HG03139 (cell line): ENCODE measurements at regions not wholly inside any gene's neighbourhood (a gene's known extent, or its start where the extent isn't known, plus 50 kb on each side); places are given as distances from the start of the nearest gene placed in this dataset.

Experiments used
- ATAC-seq: cut with Tn5 transposase; IDR thresholded peaks from one replicate; pipeline ENCODE4 v1.9.1; 2021; ENCODE audit not compliant: unreplicated experiment

DNA sequence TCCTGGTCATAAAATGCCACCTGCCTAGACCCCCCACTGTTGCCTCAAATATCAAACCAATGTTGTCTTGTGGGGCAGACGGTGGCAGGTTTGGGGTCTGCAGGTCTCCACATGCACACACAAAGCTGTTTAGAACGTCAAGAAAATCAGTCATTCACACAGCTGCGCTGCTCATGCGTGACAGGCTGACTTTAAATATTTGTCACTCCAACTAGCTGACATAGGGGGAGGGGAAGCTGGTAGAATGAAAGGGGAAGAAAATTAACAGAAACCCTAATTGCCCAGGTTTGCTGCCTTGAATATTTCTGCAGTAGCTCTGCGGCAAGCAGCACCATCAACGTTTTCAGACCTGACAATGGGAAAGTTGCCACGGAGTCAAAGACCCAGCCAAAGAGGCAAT is 201.8 kb downstream of the ABHD5 start:
- ATAC-seq = peak; percentile 48

DNA sequence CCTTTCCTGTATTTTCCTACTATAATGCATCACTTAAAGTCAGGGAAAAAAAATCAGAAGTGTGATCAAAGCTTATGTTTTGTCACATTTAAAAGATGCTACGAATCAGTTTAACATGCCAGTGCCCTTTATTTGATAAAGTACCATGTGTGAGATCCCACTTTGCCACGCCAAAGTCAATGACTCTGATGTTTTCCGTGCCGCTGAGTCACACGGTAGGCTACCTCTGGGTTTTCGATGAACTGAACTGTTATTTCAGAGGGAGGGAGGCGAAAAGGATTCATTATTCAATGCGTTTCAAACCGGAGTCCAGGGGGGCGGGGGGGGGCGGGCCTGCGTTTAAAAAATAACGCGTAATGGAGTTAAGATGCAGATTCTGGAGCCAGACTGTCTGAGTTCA is 203.0 kb downstream of the ABHD5 start:
- no peak for ATAC-seq

DNA sequence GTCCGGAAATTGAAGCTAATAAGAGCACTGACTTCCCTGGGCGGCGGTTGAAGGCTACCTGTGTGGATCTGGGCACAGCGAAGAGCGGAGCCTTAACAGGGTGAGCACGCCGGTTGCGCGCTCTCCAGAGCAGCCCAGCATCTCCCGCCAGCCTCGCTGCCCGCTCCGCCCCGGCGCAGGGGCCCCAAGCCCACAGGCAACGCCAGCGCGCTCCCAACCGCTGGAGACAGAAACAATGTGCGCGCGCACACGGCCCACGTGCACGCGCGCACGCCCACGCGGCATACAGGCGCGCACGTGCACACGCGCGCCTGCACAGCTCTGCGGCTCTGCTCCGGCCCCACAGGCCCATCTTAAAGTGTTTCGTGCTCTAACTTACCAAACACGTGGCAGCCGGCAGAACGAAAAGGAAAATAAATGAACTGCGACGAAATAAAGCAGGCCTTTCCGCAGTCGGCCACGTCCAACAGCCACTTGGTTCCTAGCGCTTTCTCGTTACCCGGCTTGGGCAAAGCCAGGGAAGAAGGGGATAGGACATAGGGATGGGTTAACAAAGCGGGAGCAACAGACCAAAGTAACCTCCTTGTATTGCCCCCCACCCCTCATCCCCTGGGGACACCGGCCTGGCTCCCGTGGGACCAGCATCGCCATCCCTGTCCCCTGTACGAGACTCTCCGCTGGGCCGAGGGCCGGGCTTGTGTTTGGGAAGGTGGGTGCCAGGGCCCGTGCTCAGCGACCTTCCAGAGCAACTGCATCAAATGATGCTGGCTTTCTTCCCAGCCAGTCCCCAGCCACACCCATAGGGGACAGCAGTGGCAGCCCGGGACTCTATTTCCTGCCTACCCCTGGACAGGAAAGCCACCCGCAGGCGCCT is 203.7 kb downstream of the ABHD5 start:
- no peak for ATAC-seq

DNA sequence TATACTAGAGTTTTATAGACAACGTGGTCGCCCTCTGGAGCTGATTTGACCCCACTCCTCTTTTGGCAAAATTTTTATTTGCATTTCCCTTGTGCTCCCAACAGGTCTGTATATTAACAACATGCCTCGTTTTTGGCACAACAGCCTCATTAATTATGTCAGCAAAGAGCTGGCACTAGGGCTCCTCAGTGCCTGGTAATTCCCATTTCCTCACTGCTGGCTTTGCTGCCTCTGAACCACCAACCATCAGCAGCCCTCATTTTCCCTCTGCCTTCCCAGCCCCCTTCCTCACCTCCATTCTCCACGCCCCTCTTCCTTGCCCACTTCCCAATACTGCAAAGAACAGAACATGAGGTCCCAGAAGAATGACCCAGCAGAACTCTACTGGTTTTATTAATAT is 204.8 kb downstream of the ABHD5 start:
- ATAC-seq = no peak

DNA sequence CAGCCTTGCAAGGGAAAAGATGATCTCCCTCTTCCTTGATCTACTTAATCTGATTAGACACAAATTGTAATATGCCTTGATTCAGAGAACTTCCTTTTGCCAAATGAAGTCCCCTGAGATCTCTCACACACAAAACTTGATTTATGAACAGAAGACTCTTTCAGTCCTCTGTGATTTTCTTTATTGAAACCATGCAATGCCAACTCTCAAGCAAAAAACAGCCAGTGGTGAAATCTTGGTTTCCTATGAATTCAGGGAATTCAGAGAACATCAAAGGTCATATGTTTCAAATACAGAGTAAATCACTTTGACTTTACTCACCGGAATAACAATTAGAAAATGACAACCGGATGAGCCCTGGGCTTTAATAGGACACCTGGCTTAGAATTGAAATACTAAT is 211.7 kb downstream of the ABHD5 start:
- no peak for ATAC-seq

DNA sequence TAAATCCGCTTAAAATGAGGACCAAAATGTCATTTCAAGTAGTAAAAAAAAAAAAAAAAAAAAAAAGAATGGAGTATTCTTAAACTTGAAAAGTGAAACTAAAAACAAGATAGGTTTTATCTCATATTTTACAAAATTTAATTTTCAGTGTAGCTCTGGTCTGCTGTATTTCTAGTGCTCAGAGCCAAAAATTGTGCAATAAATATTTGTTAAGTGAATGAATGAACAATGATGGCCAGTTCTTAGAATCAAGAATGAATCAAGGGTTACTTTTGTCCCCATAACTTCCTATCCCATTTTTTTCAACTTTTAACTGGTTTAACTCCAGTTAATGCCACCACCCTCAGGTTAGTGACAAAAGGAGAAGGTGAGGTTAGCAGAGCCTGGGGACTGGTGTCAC is 214.4 kb downstream of the ABHD5 start:
- ATAC-seq = no peak

DNA sequence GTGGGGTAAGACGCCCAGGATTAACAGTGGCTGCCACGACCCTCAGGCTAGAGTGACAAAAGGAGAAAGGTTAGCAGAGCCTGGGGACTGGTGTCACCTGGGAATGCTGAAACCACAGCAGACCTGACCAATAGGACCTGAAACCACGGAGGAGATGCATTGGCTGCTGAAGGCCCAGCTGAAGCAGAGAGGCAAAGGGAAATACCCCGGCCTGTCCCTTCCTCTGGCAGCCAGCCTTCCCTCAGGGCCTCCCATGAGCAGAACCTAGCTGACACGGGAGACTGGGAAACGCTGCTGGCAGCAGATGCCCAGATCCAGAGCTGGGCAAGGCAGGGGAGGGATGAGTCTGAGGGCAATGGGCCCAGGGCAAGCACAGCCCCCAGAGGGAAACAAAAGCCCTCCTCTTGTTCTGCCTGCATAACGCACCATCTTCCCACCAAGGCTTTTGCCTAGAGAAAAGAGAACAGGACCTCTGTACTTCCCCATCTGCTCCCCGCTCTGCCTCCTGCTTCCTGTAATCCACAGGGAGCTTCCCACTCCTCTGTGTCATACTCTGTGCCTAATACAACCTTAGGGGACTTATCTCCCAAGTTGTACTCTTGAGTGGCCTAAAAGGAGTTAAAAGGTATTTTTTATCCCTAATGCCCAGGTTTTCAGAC is 216.2 kb downstream of the ABHD5 start:
- ATAC-seq = peak; percentile 24

DNA sequence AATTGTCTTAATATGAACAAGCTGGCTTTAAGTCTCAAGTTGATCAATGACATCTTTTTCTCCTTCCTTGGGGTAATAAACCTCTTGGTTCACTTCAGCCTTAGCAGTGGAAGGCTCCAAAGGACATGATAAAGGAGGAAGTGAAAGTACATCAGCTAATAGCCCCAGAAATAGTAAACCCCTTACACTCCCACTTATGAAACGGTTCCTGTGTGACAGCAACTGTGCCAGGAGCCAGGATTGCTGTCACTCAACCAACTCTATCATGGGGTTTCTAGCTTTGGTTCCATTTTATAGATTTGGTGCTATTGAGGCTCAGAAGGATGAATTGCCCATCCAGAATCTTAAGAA is 216.7 kb downstream of the ABHD5 start:
- ATAC-seq = peak; percentile 92

DNA sequence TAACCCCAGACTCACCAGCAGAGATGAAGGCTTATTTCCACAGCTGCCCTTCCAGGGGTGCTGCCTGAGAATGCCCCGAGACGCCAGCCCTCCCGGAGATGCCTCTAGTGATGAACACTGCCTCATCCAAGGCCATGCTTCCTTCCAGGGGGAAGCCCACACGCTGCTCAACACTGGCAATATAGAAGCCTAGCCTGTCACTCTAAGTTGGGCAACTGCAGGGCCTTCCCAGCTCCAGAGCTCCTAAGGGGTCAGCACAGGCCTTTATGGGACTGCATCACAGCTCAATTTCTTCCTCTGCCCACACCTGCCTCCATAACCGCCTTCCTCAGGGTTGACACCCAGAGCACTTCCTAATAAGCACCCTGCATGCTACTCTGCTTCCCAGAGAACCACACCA is 217.7 kb downstream of the ABHD5 start:
- ATAC-seq = no peak

DNA sequence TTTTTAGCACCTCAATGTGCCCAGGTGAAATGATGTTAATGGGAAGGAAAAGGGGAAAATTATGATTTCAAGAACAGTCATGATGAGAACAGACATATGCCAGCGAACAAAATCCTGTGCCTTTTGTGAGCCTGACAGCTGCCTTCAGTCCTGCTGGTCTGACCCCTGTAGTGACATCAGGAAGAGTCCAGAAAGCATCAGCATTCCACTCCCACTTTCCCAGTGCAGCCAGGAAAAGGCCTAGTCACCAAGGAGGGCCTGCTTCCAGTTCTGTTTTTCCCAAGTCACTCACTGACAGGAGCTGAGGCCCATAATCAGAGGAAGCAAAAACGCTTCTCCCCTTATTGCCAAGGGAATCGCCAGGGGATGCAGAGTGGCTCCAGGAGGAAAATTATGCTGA is 218.4 kb downstream of the ABHD5 start:
- no peak for ATAC-seq

DNA sequence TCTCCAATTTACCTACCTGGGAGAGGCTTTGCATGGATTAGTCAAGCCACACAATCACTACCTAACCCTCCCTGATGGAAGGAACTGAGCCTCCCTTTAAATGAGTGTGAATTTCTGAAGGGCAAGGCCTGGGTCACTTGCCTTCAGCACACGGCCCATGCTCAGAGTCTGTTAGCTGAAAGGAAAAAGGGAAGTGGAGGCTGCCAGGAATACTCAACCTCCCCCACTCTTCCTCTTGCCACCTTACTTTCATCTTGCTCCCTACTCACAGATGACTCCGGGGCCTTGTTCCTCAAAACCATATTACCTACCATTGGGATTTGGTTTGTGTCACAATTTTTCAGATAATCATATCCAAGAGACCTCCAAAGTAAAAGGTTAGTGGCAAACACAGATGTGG is 220.0 kb downstream of the ABHD5 start:
- ATAC-seq = no peak

DNA sequence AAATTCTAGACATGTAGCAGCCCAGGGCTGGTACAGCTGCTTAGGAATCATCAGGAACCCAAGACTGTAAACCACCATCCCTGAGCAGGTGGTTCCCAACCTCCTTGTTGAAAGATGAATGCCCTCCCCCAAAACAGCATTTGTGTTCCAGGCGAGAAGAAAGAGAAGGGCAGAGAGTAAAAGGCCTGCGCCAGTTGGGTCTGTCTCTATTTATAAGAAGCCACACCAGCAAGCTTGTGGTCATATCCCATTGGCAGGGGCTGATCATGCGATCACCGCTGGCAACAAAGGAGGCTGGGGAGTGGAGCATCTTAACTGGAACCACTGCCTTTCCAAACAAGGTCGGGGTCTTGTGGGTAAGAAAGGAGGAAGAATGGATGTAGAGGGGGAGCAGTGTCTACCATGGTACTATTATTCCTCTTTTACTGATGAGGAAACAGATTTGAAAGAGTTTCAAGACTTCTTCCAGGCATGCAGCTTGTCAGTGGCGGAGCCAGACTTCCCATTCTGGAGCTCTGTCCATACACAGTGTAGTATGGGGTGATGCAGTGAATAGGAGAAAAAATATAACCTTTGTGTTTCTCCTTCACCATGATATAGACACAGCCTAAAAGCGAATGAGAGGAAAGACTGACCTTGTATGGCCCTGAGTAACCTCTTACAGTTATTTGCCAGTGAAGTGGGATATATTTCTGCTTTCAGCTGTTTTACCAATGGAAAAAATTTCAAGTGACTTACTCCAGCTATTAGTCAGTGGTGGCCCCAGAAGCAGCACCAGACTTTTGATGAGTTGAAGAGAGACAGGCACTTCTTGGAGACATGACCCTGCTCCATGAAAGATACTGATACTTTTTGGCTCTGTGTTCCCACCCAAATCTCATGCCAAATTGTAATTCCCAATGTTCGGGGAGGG is 222.6 kb downstream of the ABHD5 start:
- no peak for ATAC-seq

DNA sequence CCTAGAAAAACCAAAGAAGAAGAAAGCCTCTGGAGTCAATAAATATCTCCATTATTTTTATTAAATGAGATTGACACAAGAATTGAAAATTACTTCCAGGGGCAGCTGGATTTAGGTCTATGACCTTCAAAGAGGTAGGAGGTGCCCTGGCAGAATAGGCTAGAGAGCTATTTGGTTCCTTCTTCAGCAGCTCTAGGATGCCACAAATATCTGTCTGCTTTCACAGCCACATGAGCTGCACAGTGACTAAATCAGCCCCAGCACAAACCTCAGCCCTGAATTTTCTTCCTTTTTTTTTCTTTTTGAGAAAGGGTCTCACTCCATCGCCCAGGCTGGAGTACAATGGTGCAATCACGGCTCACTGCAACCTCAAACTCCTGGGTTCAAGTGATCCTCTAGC is 223.5 kb downstream of the ABHD5 start:
- ATAC-seq = no peak

DNA sequence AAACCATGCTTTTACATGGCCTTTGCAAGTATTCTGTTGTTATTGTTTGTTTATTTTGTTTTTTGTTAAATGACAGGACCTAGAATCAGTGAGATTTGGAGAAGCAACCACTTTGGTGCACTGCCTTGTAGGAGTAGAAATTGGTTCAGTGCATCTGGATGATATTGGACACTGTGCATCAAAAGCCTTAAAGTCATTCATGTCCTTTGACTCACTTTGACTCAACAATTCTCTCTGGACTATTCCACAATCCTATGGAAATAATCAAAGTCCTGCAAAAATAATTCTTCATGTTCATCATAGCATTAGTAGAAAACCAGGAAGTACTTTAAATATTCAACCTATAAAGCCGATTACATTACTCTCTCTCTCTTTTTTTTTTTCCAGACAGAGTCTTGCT is 224.8 kb downstream of the ABHD5 start:
- no peak for ATAC-seq

DNA sequence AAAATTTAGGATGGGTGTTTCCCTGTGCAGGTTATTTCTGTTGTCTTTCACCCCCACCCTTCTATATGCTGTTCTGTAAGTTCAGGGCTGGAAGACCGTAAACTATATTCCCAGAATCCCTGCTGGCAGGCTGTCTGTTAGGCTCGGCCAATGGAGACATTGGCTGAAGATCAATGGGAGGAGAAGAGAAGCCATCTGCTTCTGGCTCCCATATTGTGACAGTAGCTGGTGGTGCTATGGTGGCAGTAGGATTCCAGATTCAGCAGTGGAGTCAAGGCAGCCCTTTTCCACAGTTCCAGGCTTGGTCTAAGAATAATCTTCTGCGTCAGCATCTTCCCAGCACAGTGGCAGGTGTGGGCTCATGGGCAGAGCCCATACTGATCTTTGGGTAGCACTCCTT is 226.6 kb downstream of the ABHD5 start:
- no peak for ATAC-seq

DNA sequence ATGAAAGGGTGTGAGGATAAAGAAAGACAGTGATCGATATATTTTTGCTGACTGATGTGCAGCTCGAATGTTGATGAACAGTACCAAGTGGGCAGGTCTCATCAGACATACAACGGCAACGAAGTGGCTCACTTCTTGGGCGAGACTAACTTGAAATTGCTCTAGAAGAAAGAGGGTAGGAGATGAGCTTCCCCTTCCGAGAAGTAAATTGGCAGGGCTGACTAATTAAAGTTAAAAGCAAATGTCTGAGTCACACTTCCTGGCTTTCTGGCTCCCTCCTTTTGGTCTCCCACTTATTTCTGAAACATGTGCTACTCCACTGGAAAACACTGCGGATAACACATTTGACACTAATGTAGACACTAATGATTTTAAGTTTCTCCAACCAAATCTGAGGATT is 228.3 kb downstream of the ABHD5 start:
- ATAC-seq = no peak

DNA sequence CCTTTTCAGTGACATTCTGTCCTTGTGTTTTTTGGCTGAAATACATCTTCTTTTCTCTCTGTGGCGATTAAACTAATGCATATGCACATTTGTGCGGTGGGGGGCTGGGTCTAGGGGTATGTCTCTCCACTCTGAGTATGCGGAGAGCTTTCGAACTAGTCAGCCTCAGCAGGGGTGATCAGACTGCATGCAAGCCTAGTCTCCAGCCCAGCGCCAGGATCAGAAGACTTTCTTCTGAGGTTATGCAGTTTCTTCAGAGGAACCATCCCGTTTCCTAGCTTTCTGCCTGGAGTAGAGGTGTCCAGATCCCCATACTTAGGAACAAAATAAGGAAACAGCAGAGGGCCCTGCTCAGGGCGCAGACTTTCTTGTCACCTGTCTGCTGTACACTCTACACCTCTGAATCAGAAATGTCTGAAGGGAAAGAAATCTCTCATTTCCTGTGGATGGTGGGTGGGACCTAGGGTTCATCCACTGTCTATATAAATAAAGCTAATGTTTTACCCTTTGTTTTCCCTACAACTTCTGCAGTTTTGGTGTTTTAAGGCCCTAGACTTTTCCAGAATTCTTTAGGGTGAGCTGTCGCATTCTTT is 230.4 kb downstream of the ABHD5 start:
- ATAC-seq = no peak

DNA sequence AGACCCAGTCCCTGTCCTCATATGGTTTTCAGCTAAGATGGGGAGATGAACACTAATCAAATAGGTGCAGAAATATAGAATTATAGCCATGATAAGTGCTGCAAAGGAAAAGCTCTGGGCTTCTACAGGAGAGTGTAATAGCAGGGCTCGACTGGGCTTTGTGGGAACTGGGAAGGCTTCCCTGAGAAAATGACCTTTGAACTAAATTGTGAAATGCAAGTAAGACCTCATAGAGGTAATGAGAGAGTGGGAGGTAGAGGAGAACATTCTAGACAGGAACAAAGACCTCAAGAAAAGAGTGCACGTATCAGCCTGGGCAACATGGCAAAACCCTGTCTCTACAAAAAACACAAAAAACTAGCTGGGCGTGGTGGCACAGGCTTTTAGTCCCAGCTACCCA is 231.6 kb downstream of the ABHD5 start:
- ATAC-seq = no peak

DNA sequence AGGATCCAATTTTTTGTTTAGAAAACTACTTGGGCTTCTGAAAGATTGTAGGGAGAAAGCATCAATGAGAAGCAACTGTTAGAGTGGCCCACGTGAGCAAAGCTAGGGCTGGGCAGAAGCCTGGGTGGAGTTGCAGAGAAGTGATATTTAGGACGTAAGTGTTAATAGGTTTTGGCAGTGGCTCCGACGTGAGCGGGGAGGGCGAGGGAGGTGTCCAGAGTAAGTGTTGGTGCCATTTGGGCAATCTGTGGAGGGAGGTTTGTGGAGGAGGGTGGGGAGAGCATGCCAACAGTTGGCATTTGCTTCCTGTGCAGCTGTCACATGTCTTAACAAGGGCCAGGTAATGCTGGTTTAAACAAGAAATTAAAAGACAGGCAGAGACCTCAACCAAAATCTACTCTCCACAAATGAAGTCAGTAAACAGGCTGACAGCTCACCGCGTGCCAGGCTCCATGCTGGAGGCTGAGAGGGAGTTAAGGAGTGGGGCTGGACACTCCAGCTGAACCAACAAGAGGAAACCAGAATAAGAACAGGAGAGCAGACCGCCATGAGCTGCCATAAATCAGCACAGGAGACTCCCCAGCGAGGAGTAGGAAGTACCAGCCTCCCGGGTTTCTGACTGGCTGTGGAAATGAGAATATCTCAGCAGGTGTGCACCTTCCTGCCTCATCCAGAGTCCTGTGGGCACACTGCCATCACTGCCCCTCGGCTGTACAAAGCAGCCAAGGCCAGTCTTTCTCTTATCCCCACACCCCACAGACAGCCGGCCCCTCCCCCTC is 232.6 kb downstream of the ABHD5 start:
- ATAC-seq = no peak

DNA sequence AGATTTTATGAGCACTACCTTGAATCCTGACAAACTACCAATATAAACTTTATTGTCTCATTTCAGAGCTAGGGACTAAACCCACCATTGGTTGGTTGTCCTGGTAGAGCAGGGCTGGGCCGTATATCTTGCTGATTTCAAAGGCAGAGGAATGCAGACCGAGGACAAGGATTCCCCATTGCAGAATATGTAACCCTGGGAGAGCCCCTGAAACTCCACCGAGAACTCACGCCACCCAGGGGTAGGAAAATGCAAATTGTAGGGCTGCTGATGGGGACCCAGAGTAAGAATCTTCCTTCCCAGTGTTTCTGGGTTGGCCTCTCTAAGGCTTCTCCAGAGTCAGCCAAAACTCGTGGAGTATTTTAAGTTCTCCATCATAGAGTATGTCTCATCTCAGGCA is 235.3 kb downstream of the ABHD5 start:
- ATAC-seq = no peak

DNA sequence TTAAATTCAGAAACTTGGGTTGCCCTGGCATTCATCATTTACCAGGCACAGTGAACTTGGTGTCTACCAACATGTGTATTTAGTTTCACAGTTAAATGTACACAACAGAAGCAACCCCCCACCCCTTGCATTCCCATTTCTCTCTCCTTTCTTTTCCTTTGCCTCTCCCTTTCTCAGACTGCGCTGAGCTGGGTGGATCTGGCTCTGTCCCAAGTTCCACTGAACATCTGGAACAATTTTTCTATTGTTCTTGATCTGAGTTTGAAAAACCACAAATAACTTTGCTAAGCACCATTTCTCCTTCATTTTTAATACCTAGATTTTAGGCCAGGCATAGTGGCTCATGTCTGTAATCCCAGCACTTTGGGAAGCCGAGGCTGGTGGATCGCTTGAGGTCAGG is 242.2 kb downstream of the ABHD5 start:
- ATAC-seq = no peak
